CD4-positive, alpha-beta T cell treated with Interleukin-6 at 100 ng/mL for 8 hours (primary cell): ENCODE measurements at regions not wholly inside any gene's neighbourhood (a gene's known extent, or its start where the extent isn't known, plus 50 kb on each side); places are given as distances from the start of the nearest gene placed in this dataset.
"Not testable (repeated sequence)": the region's sequence is repeated elsewhere in the genome, so short reads cannot be mapped to it uniquely, and the experiment has no call there.

Source experiments
- DNase-seq: peaks from one replicate; pipeline ENCODE4 v3.0.0-alpha.2; 2020; ENCODE audit warnings: mixed read lengths, low spot score

GRCh38 chr5:91241460-91241859 lies 141.7 kb downstream of the ARRDC3 start:
- DNase-seq, result not testable (repeated sequence)

GRCh38 chr5:91240175-91240574 lies 142.9 kb downstream of the ARRDC3 start:
- no peak for DNase-seq

GRCh38 chr5:91235271-91235694 lies 147.8 kb downstream of the ARRDC3 start:
- DNase-seq, result no peak

GRCh38 chr5:91232523-91232922 lies 150.6 kb downstream of the ARRDC3 start:
- DNase-seq, result no peak

- DNase-seq, result no peak
Measured at GRCh38 chr5:91229031-91229727, 153.9 kb downstream of the ARRDC3 start.

- no peak for DNase-seq
Measured at GRCh38 chr5:91228188-91228587, 154.9 kb downstream of the ARRDC3 start.

- peak; percentile 65 for DNase-seq
Measured at GRCh38 chr5:91225848-91226686, 157.1 kb downstream of the ARRDC3 start.

- no peak for DNase-seq
Measured at GRCh38 chr5:91224969-91225368, 158.1 kb downstream of the ARRDC3 start.

GRCh38 chr5:91224456-91224855 lies 158.7 kb downstream of the ARRDC3 start:
- no peak for DNase-seq

- no peak for DNase-seq
Measured at GRCh38 chr5:91223886-91224285, 159.2 kb downstream of the ARRDC3 start.

GRCh38 chr5:91222482-91222881 lies 160.6 kb downstream of the ARRDC3 start:
- DNase-seq, result no peak

GRCh38 chr5:91221917-91222316 lies 161.2 kb downstream of the ARRDC3 start:
- no peak for DNase-seq

GRCh38 chr5:91219803-91220371 lies 163.2 kb downstream of the ARRDC3 start:
- peak; percentile 14 for DNase-seq

GRCh38 chr5:91219091-91219802 lies 163.9 kb downstream of the ARRDC3 start:
- no peak for DNase-seq

GRCh38 chr5:91217859-91218258 lies 165.3 kb downstream of the ARRDC3 start:
- DNase-seq, result no peak

GRCh38 chr5:91214571-91214970 lies 168.5 kb downstream of the ARRDC3 start:
- DNase-seq, result no peak
